GM13977 (cell line): ENCODE measurements at regions not wholly inside any gene's neighbourhood (a gene's known extent, or its start where the extent isn't known, plus 50 kb on each side); places are given as distances from the start of the nearest gene placed in this dataset.

Experiments used
- DNase-seq: peaks from one replicate; pipeline ENCODE4 v3.0.0; 2012; ENCODE audit warnings: low spot score
- CTCF ChIP-seq: IDR thresholded peaks from 2 replicates; pipeline ENCODE4 v1.5.1; 2012; ENCODE audit warnings: mild to moderate bottlenecking, control low read depth; ENCODE audit not compliant: insufficient read depth; ENCODE audit errors: extremely low read depth, missing control alignments
- in situ Hi-C: fragments of 300-500 bp; cut with MboI; formaldehyde crosslinking; loops from one replicate; pipeline ENCODE4 v1.12.0; 2022; ENCODE audit warnings: low sequenced_read_pairs, low pct_unique_long_range_greater_than_20kb, mixed read lengths, inconsistent platforms; ENCODE audit not compliant: unreplicated experiment

GRCh38 chr2:126392889-126393288 lies 263.1 kb upstream of the GYPC start:
- in situ Hi-C loops: no loop called here
- TF ChIP-seq CTCF: no peak

DNA sequence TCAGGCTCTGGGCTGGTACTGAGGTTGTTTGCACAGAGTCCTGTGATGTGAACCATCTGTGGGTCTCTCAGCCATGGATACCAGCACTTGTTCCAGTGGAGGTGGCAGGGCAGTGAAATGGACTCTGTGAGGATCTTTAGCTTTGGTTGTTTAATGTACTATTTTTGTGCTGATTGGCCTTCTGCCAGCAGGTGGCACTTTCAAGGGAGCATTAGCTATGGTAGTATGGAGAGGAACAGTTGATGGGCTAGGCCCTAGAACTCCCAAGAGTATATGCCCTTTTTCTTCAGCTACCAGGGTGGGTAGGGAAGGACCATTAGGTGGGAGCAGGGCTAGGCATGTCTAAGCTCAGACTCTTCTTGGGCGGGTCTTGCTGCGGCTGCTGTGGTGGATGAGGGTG lies 257.0 kb upstream of the GYPC start:
- peak; percentile 25 for TF ChIP-seq CTCF
- in situ Hi-C loops: no loop called here
- DNase-seq: no peak

More at GRCh38 chr2:126392889-126393288, 263.1 kb upstream of the GYPC start:
- DNase-seq: no peak

GRCh38 chr2:126403039-126403628 lies 252.8 kb upstream of the GYPC start:
- TF ChIP-seq CTCF: no peak
- in situ Hi-C loops: no loop called here
- DNase-seq: no peak

GRCh38 chr2:126406267-126406666 lies 249.7 kb upstream of the GYPC start:
- in situ Hi-C loops: no loop called here
- no peak for TF ChIP-seq CTCF
- no peak for DNase-seq

- DNase-seq: no peak
- in situ Hi-C loops: no loop called here
- TF ChIP-seq CTCF: no peak
Observed at GRCh38 chr2:126408671-126409070, 247.3 kb upstream of the GYPC start.

GRCh38 chr2:126409850-126410249 lies 246.1 kb upstream of the GYPC start:
- in situ Hi-C loops: no loop called here
- no peak for DNase-seq
- TF ChIP-seq CTCF: no peak

- DNase-seq: no peak
- in situ Hi-C loops: no loop called here
- no peak for TF ChIP-seq CTCF
Observed at GRCh38 chr2:126413079-126413478, 242.9 kb upstream of the GYPC start.
